GM20000 (cell line): ENCODE measurements at regions not wholly inside any gene's neighbourhood (a gene's known extent, or its start where the extent isn't known, plus 50 kb on each side); places are given as distances from the start of the nearest gene placed in this dataset.

Experiments used
- DNase-seq: peaks from one replicate; pipeline ENCODE4 v3.0.0; 2012; ENCODE audit warnings: low spot score
- CTCF ChIP-seq: IDR thresholded peaks from 2 replicates; pipeline ENCODE4 v1.5.1; 2012; ENCODE audit warnings: mild to moderate bottlenecking, control low read depth; ENCODE audit errors: extremely low read depth, missing control alignments

- no peak for DNase-seq
- no peak for TF ChIP-seq CTCF
These were observed 286.0 kb downstream of the NFKBIZ start for GRCh38 chr3:102135316-102135715.

GRCh38 chr3:102136183-102136582 is 286.9 kb downstream of the NFKBIZ start:
- no peak for TF ChIP-seq CTCF
- no peak for DNase-seq

- no peak for TF ChIP-seq CTCF
- DNase-seq, result no peak
These were observed 290.8 kb downstream of the NFKBIZ start for GRCh38 chr3:102140116-102140515.

- TF ChIP-seq CTCF, result no peak
- DNase-seq, result no peak
These were observed 292.0 kb downstream of the NFKBIZ start for GRCh38 chr3:102141096-102141927.

- TF ChIP-seq CTCF, result no peak
- no peak for DNase-seq
These were observed 292.6 kb downstream of the NFKBIZ start for GRCh38 chr3:102141928-102142239.

- DNase-seq, result no peak
- TF ChIP-seq CTCF, result no peak
These were observed 292.3 kb upstream of the ZPLD1 start for GRCh38 chr3:102142379-102143060.

GRCh38 chr3:102143536-102143935 is 291.3 kb upstream of the ZPLD1 start:
- no peak for DNase-seq
- no peak for TF ChIP-seq CTCF
